IMR-90 (cell line): ENCODE measurements at regions not wholly inside any gene's neighbourhood (a gene's known extent, or its start where the extent isn't known, plus 50 kb on each side); places are given as distances from the start of the nearest gene placed in this dataset.

Experiments
- CTCF ChIP-seq: conservative IDR thresholded peaks from 2 replicates; pipeline ENCODE4 v1.5.1; 2012; ENCODE audit warnings: mild to moderate bottlenecking, low read depth, low read length, improper control_type of control experiment
- FOS ChIP-seq: fragments of 150-350 bp; IDR thresholded peaks from 2 replicates; pipeline ENCODE4 v1.6.1; 2016; ENCODE audit warnings: low read depth, low read length
- POLR2A ChIP-seq: IDR thresholded peaks from 2 replicates; pipeline ENCODE4 v1.6.1; 2012; ENCODE audit warnings: mild to moderate bottlenecking, low read depth, low read length
- RFX5 ChIP-seq: IDR thresholded peaks from 2 replicates; pipeline ENCODE4 v1.8.0; 2012; ENCODE audit warnings: low read depth, mild to moderate bottlenecking, low read length, moderate library complexity
- USF2 ChIP-seq: fragments of 150-350 bp; IDR thresholded peaks from 2 replicates; pipeline ENCODE4 v1.6.1; 2017; ENCODE audit warnings: mild to moderate bottlenecking, antibody characterized with exemption, low read length, low read depth

- no peak for TF ChIP-seq USF2
- TF ChIP-seq FOS: no peak
- TF ChIP-seq RFX5: no peak
- TF ChIP-seq CTCF: no peak
- TF ChIP-seq POLR2A: no peak
Observed at GRCh38 chr2:217664761-217665160, 338.0 kb downstream of the TNS1 start.
